Activated naive CD4-positive, alpha-beta T cell treated with Interleukin-2 at 50 U/mL for 16 hours (primary cell): ENCODE measurements at regions not wholly inside any gene's neighbourhood (a gene's known extent, or its start where the extent isn't known, plus 50 kb on each side); places are given as distances from the start of the nearest gene placed in this dataset.
"Not testable (repeated sequence)": the region's sequence is repeated elsewhere in the genome, so short reads cannot be mapped to it uniquely, and the experiment has no call there.

Source experiments
- DNase-seq: peaks from one replicate; pipeline ENCODE4 v3.0.0-alpha.2; 2020

DNA sequence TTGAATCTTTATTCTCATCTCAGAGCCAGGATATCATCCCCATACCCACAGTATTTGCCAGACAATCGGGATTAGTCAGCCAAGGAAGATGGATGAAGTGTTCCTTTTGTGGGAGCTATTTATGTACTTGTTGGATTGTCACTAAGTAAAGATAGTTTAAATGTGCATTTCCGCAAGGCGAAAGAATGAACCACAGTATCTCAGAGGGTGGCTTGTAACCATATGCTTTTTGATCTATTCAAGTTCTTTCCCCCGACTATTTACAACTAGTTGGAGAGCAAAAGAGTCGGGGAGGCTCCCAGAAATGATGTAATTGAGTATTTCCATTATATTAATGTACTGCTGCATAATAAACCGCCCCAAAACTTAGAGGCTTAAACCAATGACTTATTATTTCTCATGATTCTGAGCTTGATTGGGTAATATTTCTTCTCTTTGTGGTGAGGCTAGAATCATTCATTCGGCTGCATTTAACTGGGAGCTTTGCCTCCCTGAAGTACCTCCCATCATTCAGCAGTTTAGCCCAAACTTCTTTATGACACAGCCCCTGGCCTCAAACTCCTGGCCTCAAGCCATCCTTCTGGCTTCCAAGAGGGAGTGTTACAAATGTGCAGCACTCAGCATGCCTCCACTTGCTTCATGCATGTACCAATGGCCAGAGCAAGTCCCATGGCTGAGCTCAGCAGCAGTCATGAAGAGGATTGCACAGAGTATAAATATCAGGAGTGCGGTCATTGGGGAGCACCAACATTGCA is 423.7 kb downstream of the METTL4 start:
- no peak for DNase-seq

DNA sequence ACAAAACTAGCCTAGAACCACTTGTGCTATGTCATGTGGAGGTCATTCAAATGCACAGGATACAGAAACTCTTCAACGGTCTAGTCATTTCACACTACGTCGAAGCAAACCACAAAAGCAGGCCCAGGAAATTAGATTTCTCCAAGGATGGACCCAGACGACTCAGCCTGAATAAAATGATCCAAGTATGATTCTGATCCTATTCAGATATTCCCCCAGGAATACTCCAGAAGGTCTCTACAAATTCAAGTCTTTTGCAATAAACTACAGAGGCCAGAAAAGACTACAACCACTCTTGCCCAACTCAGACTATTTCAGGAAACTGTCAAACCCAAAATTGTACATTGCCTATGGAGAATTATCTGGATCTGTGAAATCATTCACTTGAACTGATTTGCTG is 422.5 kb downstream of the METTL4 start:
- DNase-seq, result no peak

DNA sequence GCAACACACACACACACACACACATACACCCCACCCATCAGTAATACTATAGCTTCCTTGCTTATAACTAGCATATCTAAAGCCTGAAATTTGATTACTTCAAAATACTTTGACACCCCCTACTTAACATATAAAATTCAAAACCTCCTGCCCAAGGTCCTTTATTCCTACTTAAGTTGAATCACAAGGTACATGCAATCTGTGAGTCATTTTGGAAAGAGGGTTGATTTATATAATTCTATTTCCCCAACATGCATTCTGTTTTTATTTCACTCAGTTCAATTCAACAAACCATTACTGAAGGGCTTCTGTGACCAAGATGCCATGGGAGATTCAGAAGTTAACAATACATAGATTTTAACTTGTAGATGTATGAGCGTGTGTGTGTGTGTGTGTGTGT is 420.7 kb downstream of the METTL4 start:
- DNase-seq, result no peak

DNA sequence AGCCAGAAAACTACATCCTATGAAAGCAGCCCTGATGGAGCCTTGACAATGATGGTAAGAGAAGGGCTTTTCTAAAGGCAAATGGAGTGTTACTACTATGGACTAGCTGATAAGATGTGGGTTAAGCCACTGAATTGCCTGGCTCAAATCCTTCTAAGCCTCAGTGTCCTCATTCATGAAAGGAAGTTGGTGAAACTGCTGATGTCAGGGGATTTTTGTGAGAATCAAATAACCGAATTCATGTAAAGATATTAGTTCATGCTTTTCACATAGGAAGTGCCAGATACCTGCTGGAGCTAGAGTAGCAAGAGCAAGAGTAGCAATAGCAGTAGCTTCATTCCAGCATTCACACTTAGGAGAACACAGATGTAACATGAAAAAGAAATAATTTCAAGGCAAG is 417.0 kb downstream of the METTL4 start:
- DNase-seq, result no peak

DNA sequence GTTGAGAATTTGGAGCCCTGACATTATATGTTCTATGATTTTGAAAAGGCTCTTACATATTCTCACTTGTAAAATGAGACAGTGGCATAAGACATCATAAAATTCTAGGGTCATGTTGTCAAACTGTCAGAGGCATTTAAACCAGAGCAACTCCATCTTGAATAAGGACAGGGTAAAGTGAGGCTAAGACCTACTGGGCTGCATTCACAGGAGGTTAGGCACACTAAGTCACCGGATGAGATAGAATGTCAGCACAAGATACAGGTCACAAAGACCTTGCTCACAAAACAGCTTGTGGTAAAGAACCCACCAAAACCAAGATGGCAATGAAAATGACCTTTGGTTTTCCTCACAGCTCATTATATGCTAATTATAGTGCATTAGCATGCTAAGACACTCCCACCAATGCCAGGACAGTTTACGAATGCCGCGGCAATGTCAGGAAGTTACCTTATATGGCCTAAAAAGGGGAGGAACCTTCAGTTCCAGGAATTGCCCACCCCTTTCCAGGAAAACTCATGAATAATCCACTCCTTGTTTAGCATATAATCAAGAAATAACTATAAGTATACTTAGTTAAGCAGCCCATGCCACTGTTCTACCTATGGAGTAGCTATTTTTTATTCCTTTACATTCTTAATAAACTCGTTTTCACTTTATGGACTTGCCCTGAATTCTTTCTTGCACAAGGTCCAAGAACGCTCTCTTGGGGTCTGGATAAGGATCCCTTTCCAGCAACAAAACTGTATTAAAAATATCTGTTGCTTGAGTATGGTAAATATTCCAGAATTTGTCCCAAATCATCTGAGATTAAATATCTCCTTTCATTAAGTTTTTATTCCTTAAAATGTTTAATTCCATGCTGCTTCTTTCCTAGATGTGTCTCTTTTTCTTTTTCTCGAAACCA is 406.4 kb downstream of the METTL4 start:
- DNase-seq, result no peak

DNA sequence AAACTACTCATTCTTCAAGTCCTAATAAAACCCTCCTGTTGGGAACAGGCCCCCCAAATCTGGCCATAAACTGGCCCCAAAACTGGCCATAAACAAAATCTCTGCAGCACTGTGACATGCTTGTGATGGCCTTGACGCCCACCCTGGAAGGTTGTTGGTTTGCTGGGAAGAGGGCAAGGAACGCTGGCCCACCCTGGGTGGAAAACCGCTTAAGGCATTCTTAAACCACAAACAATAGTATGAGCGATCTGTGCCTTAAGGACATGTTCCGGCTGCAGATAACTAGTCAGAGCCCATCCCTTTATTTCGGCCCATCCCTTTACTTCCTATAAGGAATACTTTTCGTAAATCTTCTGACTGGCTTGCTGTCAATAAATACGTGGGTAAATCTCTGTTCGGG is 404.4 kb downstream of the METTL4 start:
- DNase-seq, result not testable (repeated sequence)

DNA sequence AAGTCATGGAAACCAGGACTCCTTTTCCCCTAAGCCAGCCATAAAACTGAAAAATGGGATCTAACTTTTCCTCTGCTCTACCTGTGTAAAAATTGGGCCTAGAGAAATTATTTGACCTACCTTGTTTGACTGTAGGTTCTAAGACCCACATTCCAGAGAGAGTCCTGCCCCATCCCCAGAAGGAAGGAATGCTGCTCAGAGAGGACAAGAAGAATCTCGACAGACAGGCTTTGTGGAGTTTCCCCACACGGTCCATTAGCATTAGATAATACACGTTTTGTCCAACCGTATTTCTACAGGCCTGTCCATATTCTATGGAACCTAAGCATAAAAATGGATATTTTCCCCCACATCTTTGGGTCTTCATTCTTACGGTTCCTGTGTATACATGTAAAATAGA is 403.3 kb downstream of the METTL4 start:
- no peak for DNase-seq

DNA sequence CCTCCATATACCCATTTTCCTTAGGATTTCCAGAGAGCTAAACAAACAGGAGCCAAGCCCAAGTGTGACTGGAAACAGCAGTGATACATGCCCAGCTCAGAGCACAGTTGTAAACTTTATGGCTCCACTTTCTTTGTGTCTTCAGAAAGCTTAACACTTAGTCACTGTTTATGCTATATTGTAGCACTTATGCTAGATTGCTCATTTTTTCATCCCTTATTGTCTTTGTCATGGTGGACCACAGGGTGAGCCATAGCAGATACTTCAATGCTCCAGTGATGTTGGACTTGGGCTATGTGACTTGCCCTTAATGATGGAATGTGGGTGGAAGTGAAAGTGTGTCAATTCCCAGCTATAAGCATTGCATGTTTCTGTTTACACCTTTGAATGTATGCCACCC is 401.6 kb downstream of the METTL4 start:
- DNase-seq, result no peak

DNA sequence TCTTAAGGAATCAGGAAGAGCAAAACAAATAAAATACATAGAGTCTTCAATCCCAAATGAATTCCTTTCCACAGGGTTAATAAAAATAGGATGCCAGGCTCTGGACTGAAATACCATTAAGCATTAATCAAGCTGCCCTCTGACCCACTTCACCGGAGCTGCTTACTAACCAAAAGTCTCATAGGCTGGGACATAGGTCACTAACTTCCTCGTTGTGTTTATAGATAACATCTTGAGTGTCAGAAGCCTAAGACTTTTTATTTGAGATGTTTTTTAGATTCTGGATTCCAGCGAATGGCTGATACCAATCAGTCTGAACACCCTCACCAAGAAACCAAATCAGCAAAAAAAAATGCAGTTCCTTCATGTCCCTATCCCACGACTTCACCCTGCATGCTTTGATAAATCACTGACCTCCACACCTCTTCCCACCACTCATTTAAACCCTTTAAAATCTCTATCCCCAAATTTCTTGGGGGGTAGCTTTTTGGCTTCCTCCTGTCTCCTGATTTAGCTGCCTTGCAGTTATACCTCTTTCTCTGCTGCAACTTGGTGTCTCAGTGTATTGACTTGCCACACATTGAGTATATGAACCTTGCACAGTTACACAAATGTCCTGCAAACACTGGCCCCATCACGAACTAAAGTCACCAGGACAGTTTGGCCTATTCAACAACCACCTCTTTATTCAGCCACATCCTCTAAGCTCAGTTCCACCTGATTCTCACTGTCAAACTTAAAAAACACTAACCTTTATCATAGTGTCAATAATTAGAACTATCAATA is 399.3 kb downstream of the METTL4 start:
- DNase-seq, result no peak

DNA sequence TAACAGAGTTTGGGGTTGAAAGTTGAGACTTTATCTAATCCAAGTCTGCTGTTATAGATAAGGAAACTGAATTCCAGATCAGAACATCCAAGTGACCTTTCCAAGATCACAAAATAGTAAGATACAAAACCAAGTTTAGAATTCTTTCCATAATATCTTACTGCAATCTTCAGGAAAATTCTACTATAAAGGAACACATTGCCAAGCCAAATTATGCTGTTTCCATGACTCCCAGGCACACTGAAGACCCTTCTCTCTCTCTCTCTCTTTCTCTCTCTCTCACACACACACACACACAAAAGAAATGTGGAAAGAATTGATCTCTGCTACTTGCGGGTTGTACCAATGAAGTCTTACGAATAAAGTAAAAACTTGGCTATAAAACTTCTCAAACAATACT is 398.4 kb downstream of the METTL4 start:
- DNase-seq, result no peak

DNA sequence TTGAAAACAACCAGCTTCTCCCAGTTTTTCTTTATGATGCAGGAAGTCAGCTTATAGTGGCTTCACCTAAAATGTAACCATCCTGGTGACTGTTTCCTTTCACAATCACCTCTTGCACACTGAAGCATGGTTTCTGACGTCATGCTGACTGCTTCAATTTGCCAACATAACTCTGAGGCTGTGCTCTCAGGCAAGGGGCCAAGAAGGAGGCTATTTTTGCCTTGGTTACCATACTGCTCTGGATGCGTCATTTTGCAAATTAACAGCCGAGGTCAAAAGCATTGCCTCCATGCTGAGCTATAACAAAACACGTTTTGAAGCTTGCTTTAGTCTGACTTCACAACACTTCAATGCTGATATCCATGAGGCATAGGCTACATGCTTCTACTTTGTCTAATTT is 397.8 kb downstream of the METTL4 start:
- DNase-seq, result no peak

DNA sequence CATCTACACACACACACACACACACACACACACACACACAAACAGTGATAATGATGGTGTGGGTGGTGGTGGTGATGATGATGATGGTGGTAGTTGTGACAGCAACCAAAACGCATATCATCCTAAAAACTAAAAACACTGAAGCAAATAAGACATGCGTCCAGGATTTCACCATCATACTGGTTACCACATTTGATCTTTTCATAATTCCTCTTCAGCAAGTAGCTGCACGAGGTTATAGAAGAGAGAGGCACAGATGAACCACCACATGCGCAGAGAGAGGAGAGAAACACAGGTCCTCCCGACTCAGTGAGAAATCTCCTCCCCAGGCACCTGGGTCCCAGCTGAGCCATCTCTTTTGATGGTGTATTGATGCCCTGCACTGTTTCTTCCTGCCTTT is 393.3 kb downstream of the METTL4 start:
- DNase-seq, result no peak

DNA sequence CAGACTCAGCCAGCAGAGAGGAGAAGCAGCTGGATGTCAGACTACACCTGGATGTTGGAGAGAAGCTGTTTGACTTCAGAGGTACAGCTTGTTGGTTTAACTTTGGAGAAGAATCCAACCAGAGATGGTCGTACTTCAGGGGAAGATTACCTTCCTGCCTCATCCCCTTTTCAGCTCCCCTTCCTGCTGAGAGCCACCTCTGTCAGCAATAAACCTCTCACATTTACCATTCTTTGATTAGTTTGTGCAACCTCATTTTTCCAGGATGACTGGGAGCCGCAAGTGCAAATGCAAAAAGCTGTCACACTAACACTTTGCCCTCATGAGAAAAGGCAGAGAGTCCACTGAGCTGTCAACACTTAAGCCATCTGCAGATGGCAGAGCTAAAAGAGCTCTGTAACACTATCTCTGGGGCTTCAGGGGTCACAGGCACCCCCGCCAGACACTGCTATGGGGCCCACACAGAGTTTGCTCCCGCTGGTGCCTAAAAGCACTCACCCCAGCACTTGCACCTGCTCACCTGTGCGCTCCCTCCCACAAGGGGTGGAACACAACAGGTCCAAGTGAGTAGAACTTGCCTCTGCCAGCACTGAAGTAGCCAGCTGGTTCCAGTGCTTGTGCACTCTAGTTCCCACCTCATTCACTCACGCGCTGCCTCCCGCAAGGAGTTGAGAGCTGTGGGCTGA is 391.7 kb downstream of the METTL4 start:
- no peak for DNase-seq

DNA sequence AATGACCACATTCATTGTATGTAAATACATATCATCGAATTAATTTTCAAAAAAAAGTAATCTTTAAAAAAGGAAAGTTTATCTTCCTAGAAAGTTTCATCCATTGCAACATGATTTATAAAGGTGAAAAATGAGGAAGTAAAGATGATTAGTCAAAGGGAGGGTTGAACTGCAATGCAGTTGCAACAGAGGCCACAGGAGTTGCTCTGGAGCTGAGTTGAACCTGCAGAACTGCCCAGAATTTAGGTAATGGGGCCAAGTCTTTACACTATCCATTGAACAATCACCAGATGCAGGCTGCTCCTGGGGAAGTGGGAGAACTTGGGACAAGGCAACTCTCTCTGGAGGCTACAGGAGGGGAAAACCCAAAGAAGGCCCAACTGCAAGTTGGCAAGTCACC is 390.7 kb downstream of the METTL4 start:
- DNase-seq, result no peak

DNA sequence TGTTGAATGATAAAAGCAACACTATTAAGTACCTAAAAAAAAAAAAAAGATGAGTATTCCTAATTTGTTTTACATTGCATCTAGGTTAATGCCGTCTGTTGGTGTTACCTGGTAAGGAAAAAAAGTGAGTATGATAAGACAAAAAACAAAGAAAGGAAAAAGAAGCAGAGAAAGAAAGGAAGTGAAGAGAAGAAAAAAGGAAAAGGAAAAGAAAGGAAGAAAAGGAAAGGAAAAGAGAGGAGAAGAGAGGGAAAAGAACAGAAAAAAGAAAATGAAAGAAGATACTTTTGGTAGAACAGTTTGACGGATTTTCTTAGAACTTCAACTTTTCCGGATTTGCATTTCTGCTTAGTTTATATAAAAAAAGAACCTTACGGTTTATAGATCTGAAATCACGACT is 387.9 kb downstream of the METTL4 start:
- no peak for DNase-seq

DNA sequence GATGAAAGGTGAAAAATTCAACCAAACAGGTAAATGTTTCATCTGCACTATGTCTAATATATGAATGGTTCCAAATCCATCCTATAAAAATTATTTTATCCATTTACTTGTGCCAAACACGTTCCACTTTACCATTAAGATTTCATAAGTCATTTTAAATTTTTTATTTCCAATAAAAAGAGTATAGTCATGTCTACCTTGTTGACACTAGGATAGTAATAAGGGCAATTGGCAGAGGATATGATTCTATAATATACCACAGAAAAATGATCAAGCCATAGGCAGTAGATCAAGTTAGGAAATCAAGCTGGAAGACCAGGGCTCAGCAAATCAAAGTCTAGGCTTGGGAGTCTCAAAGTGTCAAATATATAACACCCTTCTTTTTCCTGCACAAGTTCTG is 384.3 kb downstream of the METTL4 start:
- no peak for DNase-seq

DNA sequence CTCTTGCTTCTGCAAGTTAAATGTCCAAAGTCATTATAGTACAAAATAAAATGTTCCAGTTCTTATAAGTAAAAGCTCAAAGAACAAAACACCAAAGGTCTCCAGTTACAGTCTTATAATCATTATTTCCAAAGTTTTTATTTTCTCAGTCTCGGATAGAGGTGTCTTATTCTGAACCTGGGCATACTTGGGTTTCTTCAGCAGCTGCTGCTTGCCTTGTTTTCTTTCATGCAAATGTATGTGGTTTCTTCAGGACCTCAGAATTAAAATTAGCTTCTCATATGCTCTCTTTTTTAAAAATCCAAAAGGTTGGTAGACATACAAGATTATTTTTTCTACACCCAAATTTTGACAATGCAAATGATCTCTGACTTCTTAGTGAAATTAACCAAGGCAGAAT is 383.0 kb downstream of the METTL4 start:
- DNase-seq, result no peak

DNA sequence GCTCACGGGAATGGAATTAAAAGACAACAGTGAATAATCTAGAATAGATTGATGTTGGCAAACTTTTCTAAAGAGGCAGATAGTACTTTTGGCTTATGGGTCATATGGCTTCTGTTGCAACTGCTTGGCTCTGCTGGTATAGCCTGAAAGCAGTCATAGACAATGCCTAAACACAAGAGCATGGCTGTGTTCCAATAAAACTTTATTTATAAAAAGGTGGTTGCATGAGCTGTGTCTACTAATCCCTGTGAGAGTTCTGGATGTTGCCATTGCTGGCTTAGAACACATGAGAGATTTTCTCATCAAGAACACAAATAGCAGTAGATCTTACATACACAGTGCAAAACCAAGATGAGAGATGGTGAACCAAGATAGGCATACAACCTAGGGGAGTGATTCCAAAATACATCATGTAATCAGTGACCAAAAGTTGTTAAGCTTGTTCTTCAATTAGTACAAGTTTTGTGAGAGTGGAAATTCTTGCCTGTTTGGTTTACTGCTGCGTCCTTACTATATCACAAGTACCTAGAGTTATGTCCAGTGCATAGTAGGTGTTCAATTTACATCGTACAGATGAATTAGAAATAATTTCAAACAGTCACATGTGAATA is 380.0 kb downstream of the METTL4 start:
- no peak for DNase-seq

DNA sequence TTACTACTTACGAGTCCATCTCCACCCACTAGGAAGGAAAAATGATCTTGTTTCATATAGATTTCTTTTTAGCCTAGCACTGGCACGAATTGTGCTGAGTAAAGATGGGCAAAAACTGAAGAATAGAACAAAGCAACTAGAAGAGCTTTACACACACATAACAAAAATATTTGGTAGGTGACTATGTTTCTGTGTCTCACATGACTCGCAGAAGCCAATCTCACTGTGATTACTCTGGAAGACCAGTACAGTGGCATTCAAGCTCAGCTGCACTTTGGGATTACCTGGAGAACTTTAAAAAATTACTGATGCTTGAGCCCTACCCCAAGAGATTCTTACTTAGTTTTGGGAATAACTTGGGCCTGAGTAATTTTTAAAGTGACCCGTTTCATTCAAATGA is 378.7 kb downstream of the METTL4 start:
- no peak for DNase-seq

DNA sequence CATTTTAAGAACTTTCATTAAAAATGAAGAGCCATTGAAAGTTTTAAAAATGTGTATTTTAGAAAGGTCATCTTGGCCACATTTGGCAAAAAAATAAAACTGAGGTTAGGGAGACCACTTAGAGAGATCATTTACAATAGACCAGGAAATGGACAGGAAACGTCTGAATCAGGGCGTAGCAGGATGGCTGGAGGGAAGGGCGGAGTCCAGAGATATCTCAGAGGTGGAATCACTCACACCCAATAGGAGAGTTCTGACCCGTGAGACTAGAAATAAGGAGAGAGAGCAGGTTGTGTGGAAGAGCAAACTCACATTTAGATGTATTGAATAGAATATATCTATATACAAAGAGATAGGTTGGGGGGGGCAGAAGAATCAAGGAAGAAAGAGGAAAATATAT is 373.4 kb downstream of the METTL4 start:
- DNase-seq, result no peak

DNA sequence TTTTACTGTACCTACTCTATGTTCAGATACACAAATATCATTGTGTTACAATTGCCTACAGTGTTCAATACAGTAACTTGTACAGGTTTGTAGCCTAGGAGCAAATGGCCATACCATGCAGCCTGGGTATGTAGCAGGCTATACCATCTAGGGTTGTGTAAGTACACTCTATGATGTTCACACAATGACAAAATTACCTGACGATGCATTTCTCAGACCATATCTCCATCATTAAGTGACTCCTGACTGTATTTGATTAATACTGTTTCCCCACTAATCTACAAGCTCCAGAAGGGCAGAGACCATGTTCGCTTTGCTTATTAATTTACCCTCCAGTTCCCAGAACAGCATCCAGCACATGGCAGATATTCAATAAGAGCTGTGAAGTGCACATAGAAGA is 372.2 kb downstream of the METTL4 start:
- no peak for DNase-seq

DNA sequence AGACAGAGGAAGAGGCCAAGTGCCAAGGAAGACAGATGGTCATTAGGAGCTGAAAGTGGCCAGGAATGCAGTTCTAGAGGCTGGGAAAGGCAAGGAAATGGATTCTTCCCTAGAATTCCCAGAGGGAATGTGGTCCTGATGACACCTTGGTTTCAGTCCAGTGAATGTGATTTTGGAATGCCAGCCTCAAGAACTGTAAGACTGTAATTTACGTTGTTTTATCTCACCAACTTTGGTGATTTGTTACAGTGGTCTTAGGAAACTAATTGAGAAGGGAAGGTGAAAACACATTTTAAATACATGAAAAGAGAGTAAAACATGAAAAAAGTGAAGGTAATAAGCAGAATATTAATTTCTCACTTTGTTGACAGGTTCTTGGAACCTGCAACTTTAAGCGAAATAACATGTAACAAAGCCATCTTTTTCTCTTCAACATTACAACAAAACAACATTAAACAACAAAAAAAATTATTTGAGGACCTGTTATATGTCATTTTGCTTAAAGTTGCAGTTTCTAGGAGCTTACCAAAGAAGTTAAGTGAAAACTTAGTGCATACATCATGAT is 370.2 kb downstream of the METTL4 start:
- DNase-seq, result no peak
